ENCODE measurements at regions not wholly inside any gene's neighbourhood (a gene's known extent, or its start where the extent isn't known, plus 50 kb on each side); places are given as distances from the start of the nearest gene placed in this dataset.
"Not testable (repeated sequence)": the region's sequence is repeated elsewhere in the genome, so short reads cannot be mapped to it uniquely, and the experiment has no call there.

GRCh38 chr14:30185832-30186231 is 258.2 kb upstream of the PRKD1 start:
- H3K4me1 Mint-ChIP-seq (ENCODE audit: low read depth), result no peaks in the 10 kb centered on the region
- no peaks in the 10 kb centered on the region for H3K9me3 Mint-ChIP-seq
- H3K27me3 Mint-ChIP-seq (ENCODE audit: low read depth), result no peaks in the 10 kb centered on the region
- DNase-seq, result no peak
- no peak overlapping the region for H3K27ac Mint-ChIP-seq
- H3K36me3 Mint-ChIP-seq (ENCODE audit: low read depth), result no peaks in the 10 kb centered on the region
- intact Hi-C loops (cut with micrococcal nuclease), result no loop called here
- H3K4me3 Mint-ChIP-seq, result no peak overlapping the region
- CTCF ChIA-PET, result interaction anchor here (1.6 kb wide), 1 partner anchor 29 kb away, joined by 6 read pairs; no protein-coding TSS in a partner anchor

GRCh38 chr14:30191639-30192279 is 264.1 kb upstream of the PRKD1 start:
- no peaks in the 10 kb centered on the region for H3K36me3 Mint-ChIP-seq (ENCODE audit: low read depth)
- no peak overlapping the region for H3K27ac Mint-ChIP-seq
- DNase-seq, result no peak
- H3K27me3 Mint-ChIP-seq (ENCODE audit: low read depth), result no peaks in the 10 kb centered on the region
- no peaks in the 10 kb centered on the region for H3K4me1 Mint-ChIP-seq (ENCODE audit: low read depth)
- CTCF ChIA-PET, result no interaction called here
- intact Hi-C loops (cut with micrococcal nuclease), result no loop called here
- H3K9me3 Mint-ChIP-seq, result no peaks in the 10 kb centered on the region
- H3K4me3 Mint-ChIP-seq, result no peak overlapping the region

GRCh38 chr14:30193101-30193500 is 265.5 kb upstream of the PRKD1 start:
- no peaks in the 10 kb centered on the region for H3K4me1 Mint-ChIP-seq (ENCODE audit: low read depth)
- DNase-seq, result no peak
- H3K4me3 Mint-ChIP-seq, result no peak overlapping the region
- no peaks in the 10 kb centered on the region for H3K36me3 Mint-ChIP-seq (ENCODE audit: low read depth)
- no peaks in the 10 kb centered on the region for H3K27me3 Mint-ChIP-seq (ENCODE audit: low read depth)
- intact Hi-C loops (cut with micrococcal nuclease), result no loop called here
- no peak overlapping the region for H3K27ac Mint-ChIP-seq
- CTCF ChIA-PET, result no interaction called here
- no peaks in the 10 kb centered on the region for H3K9me3 Mint-ChIP-seq

GRCh38 chr14:30193845-30194501 is 266.3 kb upstream of the PRKD1 start:
- no peak overlapping the region for H3K4me3 Mint-ChIP-seq
- intact Hi-C loops (cut with micrococcal nuclease), result no loop called here
- no peak overlapping the region for H3K27ac Mint-ChIP-seq
- no peaks in the 10 kb centered on the region for H3K27me3 Mint-ChIP-seq (ENCODE audit: low read depth)
- no peaks in the 10 kb centered on the region for H3K9me3 Mint-ChIP-seq
- no peak for DNase-seq
- H3K4me1 Mint-ChIP-seq (ENCODE audit: low read depth), result no peaks in the 10 kb centered on the region
- CTCF ChIA-PET, result no interaction called here
- H3K36me3 Mint-ChIP-seq (ENCODE audit: low read depth), result no peaks in the 10 kb centered on the region

- CTCF ChIA-PET, result no interaction called here
- intact Hi-C loops (cut with micrococcal nuclease), result no loop called here
- no peaks in the 10 kb centered on the region for H3K4me1 Mint-ChIP-seq (ENCODE audit: low read depth)
These were observed 267.1 kb upstream of the PRKD1 start for GRCh38 chr14:30194741-30195148.

GRCh38 chr14:30195941-30196340 is 268.3 kb upstream of the PRKD1 start:
- no peaks in the 10 kb centered on the region for H3K36me3 Mint-ChIP-seq (ENCODE audit: low read depth)
- CTCF ChIA-PET, result no interaction called here
- H3K4me3 Mint-ChIP-seq, result no peak overlapping the region

More at GRCh38 chr14:30194741-30195148, 267.1 kb upstream of the PRKD1 start:
- H3K27ac Mint-ChIP-seq, result no peak overlapping the region
- no peak overlapping the region for H3K4me3 Mint-ChIP-seq
- no peaks in the 10 kb centered on the region for H3K36me3 Mint-ChIP-seq (ENCODE audit: low read depth)
- DNase-seq, result no peak
- no peaks in the 10 kb centered on the region for H3K27me3 Mint-ChIP-seq (ENCODE audit: low read depth)
- no peaks in the 10 kb centered on the region for H3K9me3 Mint-ChIP-seq

GRCh38 chr14:30196861-30197260 is 269.2 kb upstream of the PRKD1 start:
- Mint-ChIP-seq H3K27me3 (ENCODE audit: low read depth) (no peaks in the 10 kb centered on the region), H3K9me3 (no peaks in the 10 kb centered on the region), H3K4me3 (no peak overlapping the region), H3K4me1 (ENCODE audit: low read depth) (no peaks in the 10 kb centered on the region), H3K36me3 (ENCODE audit: low read depth) (no peaks in the 10 kb centered on the region), H3K27ac (no peak overlapping the region)
- CTCF ChIA-PET, result no interaction called here
- intact Hi-C loops (cut with micrococcal nuclease), result no loop called here
- no peak for DNase-seq

More at GRCh38 chr14:30195941-30196340, 268.3 kb upstream of the PRKD1 start:
- intact Hi-C loops (cut with micrococcal nuclease), result no loop called here
- Mint-ChIP-seq H3K4me1 (ENCODE audit: low read depth) (no peaks in the 10 kb centered on the region), H3K9me3 (no peaks in the 10 kb centered on the region), H3K27ac (no peak overlapping the region), H3K27me3 (ENCODE audit: low read depth) (no peaks in the 10 kb centered on the region)
- DNase-seq, result no peak

GRCh38 chr14:30198720-30199119 is 271.1 kb upstream of the PRKD1 start:
- intact Hi-C loops (cut with micrococcal nuclease); H3K9me3 Mint-ChIP-seq; H3K4me1 Mint-ChIP-seq (ENCODE audit: low read depth); H3K4me3 Mint-ChIP-seq; H3K27me3 Mint-ChIP-seq (ENCODE audit: low read depth); DNase-seq; CTCF ChIA-PET; H3K27ac Mint-ChIP-seq; H3K36me3 Mint-ChIP-seq (ENCODE audit: low read depth): not testable (repeated sequence)

- Mint-ChIP-seq H3K27ac (no peak overlapping the region), H3K4me3 (no peak overlapping the region), H3K36me3 (ENCODE audit: low read depth) (no peaks in the 10 kb centered on the region), H3K4me1 (ENCODE audit: low read depth) (no peaks in the 10 kb centered on the region), H3K9me3 (no peaks in the 10 kb centered on the region), H3K27me3 (ENCODE audit: low read depth) (no peaks in the 10 kb centered on the region)
- intact Hi-C loops (cut with micrococcal nuclease), result no loop called here
- DNase-seq, result no peak
- CTCF ChIA-PET, result no interaction called here
These were observed 276.9 kb upstream of the PRKD1 start for GRCh38 chr14:30204431-30204980.

- no peaks in the 10 kb centered on the region for H3K4me1 Mint-ChIP-seq (ENCODE audit: low read depth)
- H3K27ac Mint-ChIP-seq, result no peak overlapping the region
- no peaks in the 10 kb centered on the region for H3K27me3 Mint-ChIP-seq (ENCODE audit: low read depth)
- intact Hi-C loops (cut with micrococcal nuclease), result no loop called here
- DNase-seq, result no peak
- no peak overlapping the region for H3K4me3 Mint-ChIP-seq
- no peaks in the 10 kb centered on the region for H3K36me3 Mint-ChIP-seq (ENCODE audit: low read depth)
- CTCF ChIA-PET, result no interaction called here
- no peaks in the 10 kb centered on the region for H3K9me3 Mint-ChIP-seq
These were observed 281.5 kb upstream of the PRKD1 start for GRCh38 chr14:30209136-30209535.

- H3K27ac Mint-ChIP-seq, result no peak overlapping the region
- no peak overlapping the region for H3K4me3 Mint-ChIP-seq
- CTCF ChIA-PET, result interaction anchor here (0.6 kb wide), 1 partner anchor 10 kb away, joined by 3 read pairs; no protein-coding TSS in a partner anchor
- no peaks in the 10 kb centered on the region for H3K36me3 Mint-ChIP-seq (ENCODE audit: low read depth)
- intact Hi-C loops (cut with micrococcal nuclease), result loop anchor here (5.0 kb wide), 1 partner anchor 1458 kb away; no protein-coding TSS in a partner anchor
- no peaks in the 10 kb centered on the region for H3K4me1 Mint-ChIP-seq (ENCODE audit: low read depth)
- no peaks in the 10 kb centered on the region for H3K9me3 Mint-ChIP-seq
- no peak for DNase-seq
- H3K27me3 Mint-ChIP-seq (ENCODE audit: low read depth), result no peaks in the 10 kb centered on the region
These were observed 283.0 kb upstream of the PRKD1 start for GRCh38 chr14:30210630-30211029.

- Mint-ChIP-seq H3K4me1 (ENCODE audit: low read depth) (no peaks in the 10 kb centered on the region), H3K9me3 (no peaks in the 10 kb centered on the region), H3K27ac (no peak overlapping the region), H3K4me3 (no peak overlapping the region), H3K27me3 (ENCODE audit: low read depth) (no peaks in the 10 kb centered on the region), H3K36me3 (ENCODE audit: low read depth) (no peaks in the 10 kb centered on the region)
- CTCF ChIA-PET, result no interaction called here
- no peak for DNase-seq
- intact Hi-C loops (cut with micrococcal nuclease), result loop anchor here (5.0 kb wide), 1 partner anchor 1459 kb away; no protein-coding TSS in a partner anchor
These were observed 283.7 kb upstream of the PRKD1 start for GRCh38 chr14:30211326-30211725.

GRCh38 chr14:30214014-30214413 is 286.4 kb upstream of the PRKD1 start:
- DNase-seq, result no peak
- no peaks in the 10 kb centered on the region for H3K36me3 Mint-ChIP-seq (ENCODE audit: low read depth)
- intact Hi-C loops (cut with micrococcal nuclease), result loop anchor here (1.0 to 5.0 kb wide), 2 partner anchors 665 to 1462 kb away; no protein-coding TSS in a partner anchor
- no peaks in the 10 kb centered on the region for H3K4me1 Mint-ChIP-seq (ENCODE audit: low read depth)
- H3K27ac Mint-ChIP-seq, result no peak overlapping the region
- no peak overlapping the region for H3K4me3 Mint-ChIP-seq
- no peaks in the 10 kb centered on the region for H3K9me3 Mint-ChIP-seq
- no peaks in the 10 kb centered on the region for H3K27me3 Mint-ChIP-seq (ENCODE audit: low read depth)
- CTCF ChIA-PET, result interaction anchor here (0.6 to 1.5 kb wide), 9 partner anchors 9 to 665 kb away, joined by 3 to 6 read pairs (median 4); no protein-coding TSS in a partner anchor
